ENCODE measurements at regions not wholly inside any gene's neighbourhood (a gene's known extent, or its start where the extent isn't known, plus 50 kb on each side); places are given as distances from the start of the nearest gene placed in this dataset.

DNA sequence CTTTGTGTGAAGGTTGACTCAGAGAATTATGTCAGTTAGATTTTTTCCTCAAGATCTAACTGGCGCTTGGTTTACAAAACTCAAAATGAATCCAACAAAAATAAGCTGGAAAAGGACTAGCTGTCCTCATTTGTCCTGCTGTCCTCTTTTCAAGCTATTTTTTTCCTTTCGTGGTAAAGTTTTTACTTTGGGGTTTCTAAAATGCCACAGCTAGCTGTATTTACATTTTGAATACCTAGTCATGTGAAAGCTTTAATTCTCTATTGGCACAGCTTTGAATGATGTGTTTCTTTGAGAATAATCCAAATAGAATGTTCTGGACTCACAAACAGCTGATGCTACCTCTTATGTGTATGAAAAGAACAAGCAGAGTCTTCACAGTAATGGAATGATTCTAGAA is 673.6 kb upstream of the NR5A2 start:
- DNase-seq, result no peak

DNA sequence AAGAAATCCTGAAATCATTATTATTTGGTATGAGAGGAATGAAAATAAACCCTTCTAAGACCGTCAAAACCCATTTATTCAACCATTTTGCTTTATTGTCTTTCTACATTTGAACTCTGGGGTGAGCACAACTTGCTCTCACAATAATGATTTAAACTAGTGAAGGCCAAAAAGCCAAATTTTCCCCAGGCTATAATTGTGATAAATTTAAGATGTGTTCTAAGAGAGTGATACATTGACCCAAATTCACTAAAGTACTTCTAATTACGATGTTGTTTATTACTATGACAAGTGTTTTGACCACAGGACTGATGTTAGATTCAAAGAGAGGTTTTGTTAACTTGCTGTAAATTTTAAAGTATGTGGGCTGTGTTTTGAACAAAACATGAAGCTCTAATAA is 670.9 kb upstream of the NR5A2 start:
- no peak for DNase-seq

- no peak for DNase-seq
These were observed 669.9 kb upstream of the NR5A2 start for GRCh38 chr1:199357599-199357998.

GRCh38 chr1:199362996-199363395 is 664.5 kb upstream of the NR5A2 start:
- no peak for DNase-seq

DNA sequence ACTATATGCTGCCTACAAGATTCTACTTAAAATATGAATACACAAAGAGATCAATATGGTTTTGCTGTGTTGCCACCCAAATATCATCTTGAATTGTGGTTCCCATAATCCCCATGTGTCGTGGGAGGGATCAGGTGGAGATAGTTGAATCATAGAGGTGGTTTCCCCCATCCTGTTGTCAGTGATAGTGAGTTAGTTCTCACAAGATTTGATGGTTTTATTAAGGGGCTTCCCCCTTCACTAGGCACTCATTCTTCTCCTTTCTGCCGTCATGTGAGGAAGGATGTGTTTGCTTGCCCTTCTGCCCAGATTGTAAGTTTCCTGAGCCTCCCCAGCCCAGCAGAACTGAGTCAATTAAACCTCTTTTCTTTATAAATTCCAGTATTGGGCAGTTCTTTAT is 654.4 kb upstream of the NR5A2 start:
- no peak for DNase-seq

- DNase-seq, result peak; percentile 77
These were observed 650.3 kb upstream of the NR5A2 start for GRCh38 chr1:199377211-199377610.

GRCh38 chr1:199383793-199384192 is 643.7 kb upstream of the NR5A2 start:
- DNase-seq, result no peak

DNA sequence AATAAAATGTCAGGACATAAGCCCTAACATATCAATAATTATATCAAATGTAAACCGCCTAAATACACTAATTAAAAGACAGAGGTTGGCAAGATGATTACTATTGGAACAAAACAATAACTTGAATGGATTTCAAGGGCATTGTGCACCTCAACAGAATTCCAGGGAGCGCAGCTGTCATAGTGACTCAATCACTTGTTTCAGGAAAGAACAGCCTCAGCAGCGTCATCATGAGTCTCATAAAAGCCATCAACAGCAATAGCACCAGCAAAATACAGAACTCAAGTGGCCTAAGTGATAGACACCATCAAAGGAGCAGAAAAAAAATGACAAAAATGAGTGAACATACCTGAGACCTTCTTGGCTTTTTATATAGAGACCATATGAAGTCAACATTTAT is 632.7 kb upstream of the NR5A2 start:
- DNase-seq, result no peak

- DNase-seq, result peak; percentile 14
These were observed 631.1 kb upstream of the NR5A2 start for GRCh38 chr1:199396456-199396855.

- no peak for DNase-seq
These were observed 627.4 kb upstream of the NR5A2 start for GRCh38 chr1:199399996-199400724.

DNA sequence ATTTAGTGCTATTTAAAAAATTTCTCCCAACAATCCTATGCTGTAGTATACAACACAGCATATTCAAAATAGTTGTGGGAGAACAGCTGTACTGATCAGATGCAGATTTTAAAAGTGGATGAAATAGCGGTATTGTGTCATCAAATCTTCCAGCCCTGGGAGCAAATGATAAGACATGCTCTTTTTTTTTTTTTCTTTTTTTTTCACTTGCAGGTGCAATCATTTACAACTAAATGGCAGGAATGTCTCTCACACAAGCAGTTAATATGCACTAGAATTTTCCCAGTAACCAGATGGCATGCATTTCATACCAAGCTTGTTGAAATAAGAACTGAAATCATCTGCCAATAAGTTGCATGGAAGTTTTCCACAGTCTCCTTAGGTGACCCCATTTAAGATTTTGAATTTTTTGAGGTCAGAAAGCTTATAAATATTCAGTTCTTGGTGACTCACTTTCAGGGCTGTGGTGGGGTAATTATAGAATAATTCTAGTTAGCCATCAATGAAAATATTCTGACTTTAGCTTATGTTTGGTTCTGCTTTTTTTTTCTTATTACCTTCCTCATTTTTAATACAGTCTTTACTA is 623.9 kb upstream of the NR5A2 start:
- peak; percentile 97 for DNase-seq

GRCh38 chr1:199404191-199404590 is 623.3 kb upstream of the NR5A2 start:
- DNase-seq, result peak; percentile 81

DNA sequence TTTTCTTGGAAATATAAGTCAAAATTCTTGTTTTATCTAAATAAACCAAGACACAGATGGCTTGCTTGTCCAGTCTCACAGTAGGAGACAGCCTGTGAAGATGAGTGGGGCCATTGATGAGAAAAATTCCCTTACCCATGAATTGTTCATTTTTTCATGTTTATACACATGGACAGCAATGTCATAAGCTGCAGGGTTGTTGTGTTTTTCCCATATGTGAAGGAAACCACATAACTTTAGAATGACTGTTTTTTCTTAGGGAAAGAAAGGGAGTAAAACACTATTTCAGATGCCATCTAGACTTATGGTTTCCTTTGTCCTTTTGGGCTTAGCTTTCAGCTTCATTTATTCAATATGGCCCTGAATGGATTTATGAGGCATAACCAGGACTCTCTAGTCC is 622.5 kb upstream of the NR5A2 start:
- DNase-seq, result peak; percentile 86

DNA sequence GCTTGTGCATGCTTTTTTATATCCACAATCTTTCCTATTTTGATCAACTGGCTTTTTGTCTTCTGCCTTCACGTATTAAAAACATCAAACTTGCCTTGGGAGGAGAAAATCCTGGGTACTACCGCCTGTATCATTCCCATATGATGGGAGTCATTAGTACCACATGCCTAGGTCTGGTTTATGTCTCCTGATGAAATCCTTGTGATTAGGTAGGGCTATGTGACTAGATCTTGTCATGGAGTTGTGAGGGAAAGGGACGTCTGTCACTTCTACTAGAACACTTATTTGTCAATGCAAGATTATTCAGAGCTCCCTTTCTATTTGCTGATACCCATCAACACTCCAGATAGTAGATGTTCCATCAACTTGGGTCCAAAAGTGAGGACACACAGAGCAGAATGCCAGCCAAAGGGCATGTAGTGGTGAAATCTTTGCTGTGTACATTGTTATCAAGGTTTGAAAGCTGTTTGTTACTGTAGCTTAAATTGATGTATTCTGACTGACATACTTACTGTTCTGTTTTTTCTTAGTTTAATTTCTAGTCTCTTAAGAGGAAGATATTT is 621.8 kb upstream of the NR5A2 start:
- no peak for DNase-seq

DNA sequence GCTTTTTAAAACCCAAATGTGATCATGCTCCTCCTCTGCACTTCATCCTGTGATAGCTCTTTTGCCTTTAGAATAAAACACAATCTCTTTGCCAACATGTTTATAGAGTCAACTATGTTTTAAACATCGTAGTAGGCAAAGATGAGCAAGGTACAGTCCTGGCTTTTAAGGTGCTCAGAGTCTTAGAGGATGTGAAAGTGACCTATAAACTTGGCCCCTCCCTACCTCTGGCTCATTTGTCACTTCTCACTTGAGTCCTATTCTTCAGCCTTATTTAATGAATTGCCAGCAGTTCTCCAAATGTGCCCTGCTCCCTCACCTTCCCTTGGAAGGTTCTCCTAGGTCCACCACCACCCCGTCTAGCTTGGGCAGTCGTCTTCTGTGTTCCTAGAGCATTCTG is 617.0 kb upstream of the NR5A2 start:
- DNase-seq, result no peak

DNA sequence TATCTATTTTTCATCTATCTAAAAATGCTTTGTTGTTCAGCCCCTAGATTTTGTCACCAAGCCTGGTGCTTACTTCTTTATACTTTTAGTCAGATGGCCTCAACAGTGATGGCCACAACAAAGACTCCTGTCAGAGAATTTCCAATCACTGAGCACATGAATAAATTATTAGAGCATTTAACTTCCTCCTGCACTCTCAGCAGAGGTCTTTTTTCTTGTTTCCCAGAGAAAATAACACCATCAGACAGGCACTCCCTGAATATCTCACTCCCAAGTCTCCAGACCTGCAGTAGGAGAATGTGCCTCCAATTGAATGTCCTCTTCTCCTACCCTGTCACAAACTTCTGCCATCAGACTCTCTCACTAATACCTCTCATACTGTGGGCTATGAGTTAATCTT is 616.0 kb upstream of the NR5A2 start:
- no peak for DNase-seq

DNA sequence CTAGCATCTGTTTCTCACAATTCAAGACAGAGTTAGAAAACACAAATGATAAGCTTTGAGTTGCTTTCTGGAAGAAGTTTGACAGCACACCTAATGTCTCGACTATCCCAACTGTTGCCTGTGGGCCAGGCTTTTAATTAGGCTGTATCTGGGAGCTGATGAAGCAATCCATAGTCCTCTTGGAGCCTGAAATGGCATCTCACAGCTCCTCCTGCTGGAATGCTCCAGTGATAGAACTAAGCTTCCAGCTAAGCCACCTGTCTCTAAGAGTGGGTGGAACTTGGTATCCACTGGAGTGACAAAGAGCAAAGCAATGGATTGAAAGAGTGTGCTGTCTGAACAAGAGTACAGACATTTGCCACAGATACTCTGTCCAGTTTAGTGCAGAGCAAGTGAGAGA is 605.3 kb upstream of the NR5A2 start:
- DNase-seq, result peak; percentile 56

DNA sequence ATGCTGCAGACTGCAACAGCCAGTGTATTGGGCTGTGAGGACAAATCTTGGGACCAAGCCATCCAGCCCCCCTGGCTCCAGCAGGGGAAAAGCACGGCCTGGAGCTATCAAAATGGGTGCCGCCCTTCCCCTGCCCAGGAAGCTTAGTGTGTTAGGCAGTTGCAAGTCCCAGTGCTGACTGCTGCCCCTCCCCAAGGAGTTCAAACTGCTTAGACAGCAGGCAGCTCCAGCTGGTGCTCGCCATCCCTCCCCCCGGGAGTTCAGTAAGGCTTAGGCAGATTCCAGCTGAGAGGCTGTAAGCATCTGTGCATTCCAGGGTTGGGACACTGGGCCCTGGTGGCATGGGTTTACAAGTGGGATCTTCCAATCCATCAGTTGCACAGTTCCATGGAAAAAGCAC is 579.6 kb upstream of the NR5A2 start:
- DNase-seq, result peak; percentile 24

- peak; percentile 29 for DNase-seq
These were observed 578.9 kb upstream of the NR5A2 start for GRCh38 chr1:199448646-199449045.

DNA sequence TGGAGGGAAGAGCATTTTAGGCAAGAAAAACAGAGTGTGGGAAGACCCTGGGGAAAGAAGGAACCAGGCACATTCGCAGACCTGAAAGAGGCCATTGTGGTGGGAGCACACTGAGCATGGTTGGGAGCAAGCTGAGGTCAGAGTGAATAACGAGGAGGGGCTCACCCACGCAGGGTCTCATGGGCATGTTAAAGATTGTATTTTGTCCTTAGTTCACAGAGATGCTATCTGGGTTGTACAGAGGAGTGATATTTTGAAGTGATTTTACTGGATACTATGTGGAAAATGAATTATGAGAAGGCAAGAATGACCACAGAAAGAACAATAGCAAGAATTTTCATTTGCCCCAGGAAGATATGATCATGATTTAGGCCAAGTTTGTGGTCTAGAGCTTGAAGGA is 578.3 kb upstream of the NR5A2 start:
- DNase-seq, result peak; percentile 19

DNA sequence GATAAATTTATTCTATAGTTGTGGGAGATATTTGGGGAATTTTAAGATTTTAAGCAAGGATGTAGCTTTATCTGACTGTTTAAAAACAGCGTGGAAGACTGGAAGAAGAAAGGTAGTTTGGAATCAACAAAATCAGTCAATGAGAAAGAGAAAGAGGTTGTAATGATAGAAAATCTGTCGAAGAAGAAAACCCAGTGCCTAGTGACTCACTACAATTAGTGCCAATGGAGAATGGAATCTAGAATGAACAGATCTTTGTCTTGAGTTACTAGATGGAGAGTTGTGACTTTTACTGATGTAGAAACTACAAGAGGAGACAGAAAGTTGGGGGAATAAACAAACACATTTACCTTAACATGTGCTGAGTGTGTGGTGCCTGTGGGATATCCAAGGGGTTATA is 577.8 kb upstream of the NR5A2 start:
- no peak for DNase-seq

DNA sequence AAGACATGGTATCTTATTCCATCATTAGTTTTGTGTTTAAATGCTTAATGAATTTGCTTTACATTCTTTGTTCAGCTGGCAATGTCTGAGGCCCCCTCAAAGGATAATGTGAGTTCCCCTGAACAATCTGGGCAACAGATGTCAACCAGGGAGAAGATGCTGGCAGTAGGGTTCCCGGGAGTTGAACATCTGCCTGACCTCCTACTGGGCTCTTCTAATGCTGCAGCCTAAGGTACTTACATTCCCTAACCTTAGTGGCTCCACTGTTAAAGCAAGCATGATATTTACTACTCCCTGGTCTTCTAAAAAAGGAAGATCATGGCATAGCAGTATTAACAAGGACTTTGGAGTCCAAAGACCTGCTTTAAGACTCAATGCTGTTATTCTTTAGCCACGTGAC is 574.9 kb upstream of the NR5A2 start:
- DNase-seq, result no peak

- DNase-seq, result no peak
These were observed 573.8 kb upstream of the NR5A2 start for GRCh38 chr1:199453723-199454122.

GRCh38 chr1:199460933-199461332 is 566.6 kb upstream of the NR5A2 start:
- DNase-seq, result peak; percentile 48

Data from fibroblast of skin of scalp (primary cell).